Panc1 (cell line): ENCODE measurements at regions not wholly inside any gene's neighbourhood (a gene's known extent, or its start where the extent isn't known, plus 50 kb on each side); places are given as distances from the start of the nearest gene placed in this dataset.

Experiments
- POLR2AphosphoS5 ChIP-seq: IDR thresholded peaks from 2 replicates; pipeline ENCODE4 v1.6.1; 2012; ENCODE audit warnings: mild to moderate bottlenecking, low read depth, low read length, moderate library complexity
- TCF7L2 ChIP-seq: IDR thresholded peaks from 2 replicates; pipeline ENCODE4 v1.6.1; 2011; ENCODE audit warnings: mild to moderate bottlenecking, low read depth, low read length, inconsistent platforms
- TF ChIP-seq, protein P1 (sequence below): fragments of 450-650 bp; IDR thresholded peaks from 2 replicates; pipeline ENCODE4 v1.5.1; 2017; ENCODE audit warnings: mild to moderate bottlenecking
- TF ChIP-seq, protein P2 (sequence below), 2 experiments: IDR thresholded peaks; 2 replicates each; pipeline ENCODE4 v1.6.1; 2011 to 2012; ENCODE audit warnings: low read depth in 2 of 2, control low read depth in 1 of 2, low read length in 1 of 2, mild to moderate bottlenecking in 1 of 2, moderate library complexity in 1 of 2; ENCODE audit not compliant: insufficient read depth in 1 of 2

DNA sequence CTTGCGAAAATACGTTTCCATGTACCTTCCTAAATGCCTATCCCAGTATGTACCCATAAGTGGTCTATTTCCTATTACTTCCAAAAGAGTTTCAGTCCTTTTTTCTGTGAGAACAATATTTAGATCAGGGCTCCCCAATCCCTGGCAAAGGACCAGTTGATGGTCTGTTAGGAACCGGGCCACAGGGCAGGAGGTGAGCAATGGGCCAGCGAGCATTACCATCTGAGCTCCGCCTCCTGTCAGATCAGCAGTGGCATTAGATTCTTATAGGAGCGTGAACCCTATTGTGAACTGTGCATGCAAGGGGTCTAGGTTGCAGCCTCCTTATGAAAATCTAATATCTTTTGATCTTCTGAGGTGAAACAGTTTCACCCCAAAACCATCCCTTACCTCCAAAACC lies 859.1 kb downstream of the SLITRK6 start:
- TF ChIP-seq TCF7L2: no peak
- TF ChIP-seq, protein P1, sequence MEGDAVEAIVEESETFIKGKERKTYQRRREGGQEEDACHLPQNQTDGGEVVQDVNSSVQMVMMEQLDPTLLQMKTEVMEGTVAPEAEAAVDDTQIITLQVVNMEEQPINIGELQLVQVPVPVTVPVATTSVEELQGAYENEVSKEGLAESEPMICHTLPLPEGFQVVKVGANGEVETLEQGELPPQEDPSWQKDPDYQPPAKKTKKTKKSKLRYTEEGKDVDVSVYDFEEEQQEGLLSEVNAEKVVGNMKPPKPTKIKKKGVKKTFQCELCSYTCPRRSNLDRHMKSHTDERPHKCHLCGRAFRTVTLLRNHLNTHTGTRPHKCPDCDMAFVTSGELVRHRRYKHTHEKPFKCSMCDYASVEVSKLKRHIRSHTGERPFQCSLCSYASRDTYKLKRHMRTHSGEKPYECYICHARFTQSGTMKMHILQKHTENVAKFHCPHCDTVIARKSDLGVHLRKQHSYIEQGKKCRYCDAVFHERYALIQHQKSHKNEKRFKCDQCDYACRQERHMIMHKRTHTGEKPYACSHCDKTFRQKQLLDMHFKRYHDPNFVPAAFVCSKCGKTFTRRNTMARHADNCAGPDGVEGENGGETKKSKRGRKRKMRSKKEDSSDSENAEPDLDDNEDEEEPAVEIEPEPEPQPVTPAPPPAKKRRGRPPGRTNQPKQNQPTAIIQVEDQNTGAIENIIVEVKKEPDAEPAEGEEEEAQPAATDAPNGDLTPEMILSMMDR: no peak
- TF ChIP-seq, protein P2, sequence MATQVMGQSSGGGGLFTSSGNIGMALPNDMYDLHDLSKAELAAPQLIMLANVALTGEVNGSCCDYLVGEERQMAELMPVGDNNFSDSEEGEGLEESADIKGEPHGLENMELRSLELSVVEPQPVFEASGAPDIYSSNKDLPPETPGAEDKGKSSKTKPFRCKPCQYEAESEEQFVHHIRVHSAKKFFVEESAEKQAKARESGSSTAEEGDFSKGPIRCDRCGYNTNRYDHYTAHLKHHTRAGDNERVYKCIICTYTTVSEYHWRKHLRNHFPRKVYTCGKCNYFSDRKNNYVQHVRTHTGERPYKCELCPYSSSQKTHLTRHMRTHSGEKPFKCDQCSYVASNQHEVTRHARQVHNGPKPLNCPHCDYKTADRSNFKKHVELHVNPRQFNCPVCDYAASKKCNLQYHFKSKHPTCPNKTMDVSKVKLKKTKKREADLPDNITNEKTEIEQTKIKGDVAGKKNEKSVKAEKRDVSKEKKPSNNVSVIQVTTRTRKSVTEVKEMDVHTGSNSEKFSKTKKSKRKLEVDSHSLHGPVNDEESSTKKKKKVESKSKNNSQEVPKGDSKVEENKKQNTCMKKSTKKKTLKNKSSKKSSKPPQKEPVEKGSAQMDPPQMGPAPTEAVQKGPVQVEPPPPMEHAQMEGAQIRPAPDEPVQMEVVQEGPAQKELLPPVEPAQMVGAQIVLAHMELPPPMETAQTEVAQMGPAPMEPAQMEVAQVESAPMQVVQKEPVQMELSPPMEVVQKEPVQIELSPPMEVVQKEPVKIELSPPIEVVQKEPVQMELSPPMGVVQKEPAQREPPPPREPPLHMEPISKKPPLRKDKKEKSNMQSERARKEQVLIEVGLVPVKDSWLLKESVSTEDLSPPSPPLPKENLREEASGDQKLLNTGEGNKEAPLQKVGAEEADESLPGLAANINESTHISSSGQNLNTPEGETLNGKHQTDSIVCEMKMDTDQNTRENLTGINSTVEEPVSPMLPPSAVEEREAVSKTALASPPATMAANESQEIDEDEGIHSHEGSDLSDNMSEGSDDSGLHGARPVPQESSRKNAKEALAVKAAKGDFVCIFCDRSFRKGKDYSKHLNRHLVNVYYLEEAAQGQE (IDR thresholded peaks at IDR 0.05; ENCODE audit: insufficient read depth in 1 of 2, low read depth in 2 of 2, low read length in 1 of 2): no peak
- no peak for TF ChIP-seq POLR2AphosphoS5
